T-cell (primary cell): ENCODE measurements at regions not wholly inside any gene's neighbourhood (a gene's known extent, or its start where the extent isn't known, plus 50 kb on each side); places are given as distances from the start of the nearest gene placed in this dataset.

Experiments used
- ATAC-seq, 4 experiments: fragments of 200-7000 bp in 3 of 4; fragments of 150-1000 bp in 1 of 4; cut with Tn5 transposase; replicated peaks in 1 of 4; 1 replicate in 3 of 4; 2 replicates in 1 of 4; pipeline ENCODE4 v1.10.0; 2021; ENCODE audit warnings: moderate library complexity in 3 of 4, mild to moderate bottlenecking in 2 of 4, moderate number of reproducible peaks in 1 of 4
- CTCF ChIA-PET, 2 donors: fragments of 300-600 bp; sonication (Branson Sonifier 250); formaldehyde crosslinking; loops; one replicate each; lab custom pipeline; 2022; ENCODE audit warnings: antibody characterized with exemption in 2 of 2; lab: Charles Lee
- POLR2A ChIA-PET, 2 donors: fragments of 300-600 bp; sonication (Branson Sonifier 250); formaldehyde crosslinking; loops; one replicate each; lab custom pipeline; 2022; ENCODE audit warnings: antibody characterized with exemption in 2 of 2; lab: Charles Lee
- DNase-seq, 35 experiments: peaks; one replicate each; pipeline versions ENCODE4 v3.0.0 to v3.0.0-alpha.2; 2013 to 2023
- H3K27ac ChIP-seq: one replicate; pipeline ENCODE4 v1.5.1; 2013; ENCODE audit warnings: low read length
- H3K27me3 ChIP-seq, 2 experiments: replicated peaks in 1 of 2; 1 replicate in 1 of 2; 2 replicates in 1 of 2; pipeline versions ENCODE4 v1.6.1 to v1.7.0; 2013; ENCODE audit warnings: low read length in 1 of 2, mixed read lengths in 1 of 2; ENCODE audit not compliant: control insufficient read depth in 2 of 2, insufficient read depth in 2 of 2; ENCODE audit errors: extremely low read depth in 1 of 2
- H3K36me3 ChIP-seq, 2 donors: 1 replicate in 1 of 2; 2 replicates in 1 of 2; pipeline versions ENCODE4 v1.6.1 to v1.7.0; 2013; ENCODE audit warnings: low read length in 1 of 2; ENCODE audit not compliant: control insufficient read depth in 2 of 2, insufficient read depth in 1 of 2; ENCODE audit errors: extremely low read depth in 1 of 2
- H3K4me1 ChIP-seq, 2 experiments: 1 replicate in 1 of 2; 2 replicates in 1 of 2; pipeline versions ENCODE4 v1.6.1 to v1.7.0; 2013; ENCODE audit warnings: low read length in 2 of 2, mixed read lengths in 1 of 2; ENCODE audit not compliant: insufficient read depth in 2 of 2, control insufficient read depth in 1 of 2; ENCODE audit errors: extremely low read depth in 1 of 2
- H3K4me3 ChIP-seq, 2 donors: 1 replicate in 1 of 2; 2 replicates in 1 of 2; pipeline versions ENCODE4 v1.5.1 to v1.7.0; 2013; ENCODE audit warnings: mild to moderate bottlenecking in 2 of 2, low read length in 1 of 2, moderate library complexity in 1 of 2; ENCODE audit not compliant: control insufficient read depth in 1 of 2; ENCODE audit errors: extremely low read depth in 1 of 2
- H3K9me3 ChIP-seq: 2 replicates; pipeline ENCODE4 v1.7.0; 2013
- H3K27ac Mint-ChIP-seq, 2 donors: one replicate each; pipeline ENCODE4 v1.8.0; 2020 to 2021; ENCODE audit warnings: mild to moderate bottlenecking in 2 of 2, mixed read lengths in 2 of 2
- H3K27me3 Mint-ChIP-seq, 2 donors: one replicate each; pipeline ENCODE4 v1.8.0; 2021 to 2022; ENCODE audit warnings: mixed read lengths in 2 of 2
- H3K36me3 Mint-ChIP-seq: one replicate; pipeline ENCODE4 v1.8.0; 2021; ENCODE audit warnings: mixed read lengths
- H3K4me1 Mint-ChIP-seq, 3 donors: one replicate each; pipeline ENCODE4 v1.8.0; 2020 to 2022; ENCODE audit warnings: mixed read lengths in 3 of 3, mild to moderate bottlenecking in 1 of 3
- H3K4me3 Mint-ChIP-seq, 3 donors: one replicate each; pipeline ENCODE4 v1.8.0; 2020 to 2022; ENCODE audit warnings: mild to moderate bottlenecking in 3 of 3, mixed read lengths in 3 of 3, moderate library complexity in 3 of 3
- H3K9me3 Mint-ChIP-seq, 3 donors: one replicate each; pipeline ENCODE4 v1.8.0; 2020 to 2022; ENCODE audit warnings: mixed read lengths in 3 of 3
- WGBS: methylation state at CpG from one replicate; pipeline ENCODE4 v1.1.5; 2013; ENCODE audit warnings: missing lambda C conversion rate; ENCODE audit not compliant: insufficient coverage; 5-methylcytosine and 5-hydroxymethylcytosine counted together

- Mint-ChIP-seq H3K4me3 (no peak overlapping the region), H3K36me3 (no peaks in the 10 kb centered on the region), H3K9me3 (peaks cover 0 to 3% (median 0%) of the 10 kb centered on the region in 3 donors), H3K4me1 (no peaks in the 10 kb centered on the region), H3K27me3 (no peaks in the 10 kb centered on the region), H3K27ac (no peak overlapping the region)
- Histone ChIP-seq H3K9me3 (no peaks in the 10 kb centered on the region), H3K27ac (no peak overlapping the region), H3K27me3 (no peaks in the 10 kb centered on the region), H3K36me3 (no peaks in the 10 kb centered on the region), H3K4me1 (no peaks in the 10 kb centered on the region), H3K4me3 (no peak overlapping the region)
- ChIA-PET POLR2A (no interaction called here), CTCF (no interaction called here)
- no CpG with 5 or more reads among the region's 2 CpGs for WGBS
- DNase-seq (no peak), ATAC-seq (no peak)
Observed at GRCh38 chrY:15624928-15625327, 1100.6 kb downstream of the NLGN4Y start.

GRCh38 chrY:15648198-15648597, 1123.9 kb downstream of the NLGN4Y start:
- no peak for DNase-seq
- POLR2A ChIA-PET: no interaction called here
- Histone ChIP-seq H3K4me1 (no peaks in the 10 kb centered on the region), H3K27ac (no peak overlapping the region), H3K36me3 (no peaks in the 10 kb centered on the region), H3K27me3 (no peaks in the 10 kb centered on the region), H3K4me3 (no peak overlapping the region), H3K9me3 (no peaks in the 10 kb centered on the region)
- CTCF ChIA-PET: no interaction called here
- no peaks in the 10 kb centered on the region for H3K4me1 Mint-ChIP-seq
- no peak overlapping the region for H3K27ac Mint-ChIP-seq
- H3K4me3 Mint-ChIP-seq: no peak overlapping the region
- no peaks in the 10 kb centered on the region for H3K9me3 Mint-ChIP-seq
- ATAC-seq: no peak
- no peaks in the 10 kb centered on the region for H3K36me3 Mint-ChIP-seq
- no peaks in the 10 kb centered on the region for H3K27me3 Mint-ChIP-seq

- ChIA-PET POLR2A (no interaction called here), CTCF (no interaction called here)
- ATAC-seq (no peak), DNase-seq (no peak)
- Histone ChIP-seq H3K9me3 (no peaks in the 10 kb centered on the region), H3K36me3 (no peaks in the 10 kb centered on the region), H3K27ac (no peak overlapping the region), H3K27me3 (no peaks in the 10 kb centered on the region), H3K4me1 (no peaks in the 10 kb centered on the region), H3K4me3 (no peak overlapping the region)
- Mint-ChIP-seq H3K4me1 (no peaks in the 10 kb centered on the region), H3K27me3 (no peaks in the 10 kb centered on the region), H3K4me3 (no peak overlapping the region), H3K9me3 (no peaks in the 10 kb centered on the region), H3K36me3 (no peaks in the 10 kb centered on the region), H3K27ac (no peak overlapping the region)
- WGBS: no CpG with 5 or more reads among the region's 2 CpGs
Observed at GRCh38 chrY:15650056-15650455, 1125.7 kb downstream of the NLGN4Y start.

GRCh38 chrY:15688531-15688930, 1164.2 kb downstream of the NLGN4Y start:
- Mint-ChIP-seq H3K27ac (no peak overlapping the region), H3K4me3 (no peak overlapping the region), H3K9me3 (no peaks in the 10 kb centered on the region), H3K4me1 (no peaks in the 10 kb centered on the region), H3K27me3 (no peaks in the 10 kb centered on the region), H3K36me3 (no peaks in the 10 kb centered on the region)
- H3K27me3 ChIP-seq: no peaks in the 10 kb centered on the region
- no peak overlapping the region for H3K27ac ChIP-seq
- no peaks in the 10 kb centered on the region for H3K9me3 ChIP-seq
- no peak overlapping the region for H3K4me3 ChIP-seq
- H3K36me3 ChIP-seq: no peaks in the 10 kb centered on the region
- POLR2A ChIA-PET: no interaction called here
- ATAC-seq: no peak
- H3K4me1 ChIP-seq: no peaks in the 10 kb centered on the region
- no CpG with 5 or more reads among the region's 1 CpG for WGBS
- CTCF ChIA-PET: no interaction called here
- DNase-seq: no peak

GRCh38 chrY:15689994-15690393, 1165.7 kb downstream of the NLGN4Y start:
- POLR2A ChIA-PET: no interaction called here
- H3K27me3 Mint-ChIP-seq: no peaks in the 10 kb centered on the region
- no CpG with 5 or more reads among the region's 1 CpG for WGBS

GRCh38 chrY:15702131-15702530, 1177.8 kb downstream of the NLGN4Y start:
- CTCF ChIA-PET: no interaction called here
- H3K36me3 ChIP-seq: no peaks in the 10 kb centered on the region
- no peaks in the 10 kb centered on the region for H3K4me1 ChIP-seq
- no peaks in the 10 kb centered on the region for H3K27me3 Mint-ChIP-seq
- no peaks in the 10 kb centered on the region for H3K9me3 ChIP-seq
- POLR2A ChIA-PET: no interaction called here
- no CpG with 5 or more reads among the region's 1 CpG for WGBS
- DNase-seq (no peak), ATAC-seq (no peak)
- H3K4me3 Mint-ChIP-seq: no peak overlapping the region
- no peaks in the 10 kb centered on the region for H3K27me3 ChIP-seq
- H3K36me3 Mint-ChIP-seq: no peaks in the 10 kb centered on the region
- H3K4me3 ChIP-seq: no peak overlapping the region
- no peaks in the 10 kb centered on the region for H3K9me3 Mint-ChIP-seq
- no peaks in the 10 kb centered on the region for H3K4me1 Mint-ChIP-seq
- no peak overlapping the region for H3K27ac Mint-ChIP-seq
- no peak overlapping the region for H3K27ac ChIP-seq

More at GRCh38 chrY:15689994-15690393, 1165.7 kb downstream of the NLGN4Y start:
- Mint-ChIP-seq H3K4me3 (no peak overlapping the region), H3K36me3 (no peaks in the 10 kb centered on the region), H3K9me3 (no peaks in the 10 kb centered on the region), H3K4me1 (no peaks in the 10 kb centered on the region), H3K27ac (no peak overlapping the region)
- H3K4me1 ChIP-seq: no peaks in the 10 kb centered on the region
- H3K27me3 ChIP-seq: no peaks in the 10 kb centered on the region
- no peaks in the 10 kb centered on the region for H3K36me3 ChIP-seq
- H3K9me3 ChIP-seq: no peaks in the 10 kb centered on the region
- no peak overlapping the region for H3K4me3 ChIP-seq
- H3K27ac ChIP-seq: no peak overlapping the region
- DNase-seq: no peak
- no peak for ATAC-seq
- CTCF ChIA-PET: no interaction called here

GRCh38 chrY:15704906-15705305, 1180.6 kb downstream of the NLGN4Y start:
- no peaks in the 10 kb centered on the region for H3K27me3 ChIP-seq
- H3K9me3 ChIP-seq: no peaks in the 10 kb centered on the region
- H3K4me1 ChIP-seq: no peaks in the 10 kb centered on the region
- no peak overlapping the region for H3K4me3 ChIP-seq
- Mint-ChIP-seq H3K27me3 (no peaks in the 10 kb centered on the region), H3K4me3 (no peak overlapping the region), H3K27ac (no peak overlapping the region), H3K4me1 (no peaks in the 10 kb centered on the region), H3K36me3 (no peaks in the 10 kb centered on the region), H3K9me3 (no peaks in the 10 kb centered on the region)
- 60% methylated on average over 1 of the region's 5 CpGs for whole genome bisulfite sequencing
- ATAC-seq: no peak
- ChIA-PET CTCF (no interaction called here), POLR2A (no interaction called here)
- no peak for DNase-seq
- no peaks in the 10 kb centered on the region for H3K36me3 ChIP-seq
- H3K27ac ChIP-seq: no peak overlapping the region
